ENCODE measurements at regions not wholly inside any gene's neighbourhood (a gene's known extent, or its start where the extent isn't known, plus 50 kb on each side); places are given as distances from the start of the nearest gene placed in this dataset.

DNA sequence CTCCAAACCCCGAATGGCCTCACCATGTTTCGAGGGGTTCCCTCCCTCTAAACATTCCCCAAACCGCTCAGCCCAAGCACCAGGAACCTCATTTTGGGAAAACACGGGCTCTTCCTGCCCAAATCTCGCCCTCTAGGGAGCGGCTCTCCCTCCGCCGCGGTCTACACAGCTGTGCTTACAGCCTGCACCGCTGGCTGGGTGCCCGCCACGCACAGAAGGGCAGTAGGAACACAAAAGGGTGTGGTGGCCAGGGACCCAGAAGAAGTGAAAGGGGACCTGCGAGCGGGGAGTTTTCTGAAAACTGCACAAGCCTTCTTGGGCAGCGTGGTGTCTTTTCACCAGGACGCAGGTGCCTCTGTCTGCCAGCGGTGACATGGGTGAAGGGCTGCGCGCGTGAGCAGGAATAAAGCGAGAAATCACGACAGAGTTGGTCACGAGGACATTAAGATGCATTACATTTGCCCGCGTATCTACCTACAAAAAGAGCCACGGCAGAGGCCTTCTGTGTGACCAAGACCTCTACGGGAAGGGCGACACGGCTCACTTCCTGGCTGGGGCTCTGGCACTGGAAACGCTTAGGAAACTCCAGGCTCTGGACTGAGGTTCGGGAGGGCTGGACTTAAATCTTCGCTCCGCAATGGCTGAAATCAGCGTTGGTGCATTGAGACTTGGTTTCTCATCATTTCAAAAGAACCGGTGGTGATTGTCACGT is 171.7 kb downstream of the LSM5 start:
- intact Hi-C loops (cut with micrococcal nuclease), result no loop called here
- no peaks in the 10 kb centered on the region for H3K36me3 ChIP-seq (ENCODE audit: insufficient read depth, low read length)
- no peaks in the 10 kb centered on the region for H3K9me3 ChIP-seq (ENCODE audit: control insufficient read depth in 1 of 2, low read length in 2 of 2)
- H3K4me1 ChIP-seq (ENCODE audit: insufficient read depth, low read length), result no peaks in the 10 kb centered on the region
- Mint-ChIP-seq H3K27me3 (peaks cover 0 to 2% of the 10 kb centered on the region in 2 donors), H3K9me3 (peaks cover 0 to 6% (median 0%) of the 10 kb centered on the region in 8 donors), H3K4me1 (no peaks in the 10 kb centered on the region), H3K4me3 (no peak overlapping the region), H3K27ac (no peak overlapping the region), H3K36me3 (no peaks in the 10 kb centered on the region)
- H3K27ac ChIP-seq (ENCODE audit: low read depth, low read length), result no peak overlapping the region
- ChIA-PET POLR2A (ENCODE audit: partially characterized antibody) (no interaction called here), CTCF (ENCODE audit: partially characterized antibody) (no interaction called here)
- H3K4me3 ChIP-seq (ENCODE audit: low read length in 2 of 2), result no peak overlapping the region
- DNase-seq, result no peak
- H3K27me3 ChIP-seq (ENCODE audit: insufficient read depth, low read length), result no peaks in the 10 kb centered on the region

DNA sequence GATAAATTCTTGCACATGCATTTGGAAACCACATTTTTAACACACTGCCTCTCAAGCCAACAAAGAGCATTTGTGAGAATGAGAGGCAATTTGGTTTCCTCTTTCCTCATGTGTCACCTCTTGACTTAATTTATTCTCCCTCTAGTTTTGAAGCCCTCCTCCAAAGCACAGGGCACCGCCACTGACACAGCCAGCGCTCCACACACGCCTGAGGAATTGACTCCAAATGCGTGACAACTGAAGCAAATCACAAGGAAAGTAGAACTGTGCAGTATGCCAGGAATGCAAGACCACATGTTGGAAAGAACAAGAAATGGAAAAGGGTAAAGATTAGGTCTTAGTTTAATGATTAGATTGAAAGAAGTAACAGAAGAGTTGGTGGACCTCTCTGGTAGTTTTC is 173.3 kb downstream of the LSM5 start:
- peaks cover 0 to 2% of the 10 kb centered on the region in 2 donors for H3K27me3 Mint-ChIP-seq
- no peak overlapping the region for H3K27ac Mint-ChIP-seq
- H3K4me1 Mint-ChIP-seq, result no peaks in the 10 kb centered on the region
- no peak for DNase-seq
- H3K36me3 ChIP-seq (ENCODE audit: insufficient read depth, low read length), result no peaks in the 10 kb centered on the region
- H3K4me3 Mint-ChIP-seq, result no peak overlapping the region
- CTCF ChIA-PET (ENCODE audit: partially characterized antibody), result no interaction called here
- no peaks in the 10 kb centered on the region for H3K9me3 ChIP-seq (ENCODE audit: control insufficient read depth in 1 of 2, low read length in 2 of 2)
- H3K27ac ChIP-seq (ENCODE audit: low read depth, low read length), result no peak overlapping the region
- no peaks in the 10 kb centered on the region for H3K36me3 Mint-ChIP-seq
- intact Hi-C loops (cut with micrococcal nuclease), result no loop called here
- H3K9me3 Mint-ChIP-seq, result peaks cover 0 to 11% (median 0%) of the 10 kb centered on the region in 8 donors
- no peaks in the 10 kb centered on the region for H3K27me3 ChIP-seq (ENCODE audit: insufficient read depth, low read length)
- no peak overlapping the region for H3K4me3 ChIP-seq (ENCODE audit: low read length in 2 of 2)
- POLR2A ChIA-PET (ENCODE audit: partially characterized antibody), result no interaction called here
- H3K4me1 ChIP-seq (ENCODE audit: insufficient read depth, low read length), result no peaks in the 10 kb centered on the region

DNA sequence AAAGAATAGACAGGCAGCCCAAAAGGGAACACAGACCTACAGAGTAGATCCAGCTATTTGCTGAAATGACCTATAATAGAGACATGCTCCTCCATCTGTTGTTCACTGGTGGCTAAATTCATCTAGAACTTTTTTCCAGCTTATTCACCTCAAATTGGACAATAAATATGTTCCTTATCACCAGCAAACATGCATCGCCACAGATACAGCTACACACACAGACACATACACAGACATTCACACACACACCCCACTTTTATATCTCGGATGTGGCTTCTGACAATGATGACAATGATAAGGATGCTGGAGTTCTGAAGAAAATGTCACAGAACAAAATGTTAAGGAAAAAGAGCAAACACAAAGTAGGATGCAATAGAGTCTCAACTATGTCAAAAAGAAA is 175.4 kb downstream of the LSM5 start:
- H3K27me3 Mint-ChIP-seq, result peaks cover 0 to 2% of the 10 kb centered on the region in 2 donors
- Histone ChIP-seq H3K4me3 (ENCODE audit: low read length in 2 of 2) (no peak overlapping the region), H3K9me3 (ENCODE audit: control insufficient read depth in 1 of 2, low read length in 2 of 2) (no peaks in the 10 kb centered on the region), H3K27ac (ENCODE audit: low read depth, low read length) (no peak overlapping the region), H3K36me3 (ENCODE audit: insufficient read depth, low read length) (no peaks in the 10 kb centered on the region), H3K4me1 (ENCODE audit: insufficient read depth, low read length) (no peaks in the 10 kb centered on the region), H3K27me3 (ENCODE audit: insufficient read depth, low read length) (no peaks in the 10 kb centered on the region)
- intact Hi-C loops (cut with micrococcal nuclease), result no loop called here
- POLR2A ChIA-PET (ENCODE audit: partially characterized antibody), result no interaction called here
- H3K9me3 Mint-ChIP-seq, result peaks cover 0 to 12% (median 0%) of the 10 kb centered on the region in 8 donors
- no peaks in the 10 kb centered on the region for H3K36me3 Mint-ChIP-seq
- no peaks in the 10 kb centered on the region for H3K4me1 Mint-ChIP-seq
- no peak overlapping the region for H3K27ac Mint-ChIP-seq
- CTCF ChIA-PET (ENCODE audit: partially characterized antibody), result no interaction called here
- DNase-seq, result no peak
- H3K4me3 Mint-ChIP-seq, result no peak overlapping the region

DNA sequence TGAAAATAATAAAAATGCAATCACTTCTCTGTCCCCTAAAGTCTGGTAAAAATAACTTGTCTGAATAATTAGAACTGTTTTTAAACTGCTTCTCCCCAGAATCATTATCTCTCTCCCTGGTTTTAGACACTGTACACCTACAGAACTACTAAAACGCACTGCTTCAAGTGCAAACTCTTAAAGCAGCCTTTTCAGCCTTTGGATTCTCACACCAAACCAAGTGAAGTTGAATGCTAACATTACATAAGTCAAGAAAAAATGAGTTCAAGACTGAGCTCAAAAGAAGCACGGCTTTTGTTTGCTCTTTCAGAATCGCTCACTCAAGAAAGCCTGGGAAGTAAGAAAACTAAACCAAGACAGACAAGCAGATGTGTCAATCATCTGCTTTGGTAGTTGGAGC is 188.8 kb downstream of the LSM5 start:
- peaks cover 21 to 28% of the 10 kb centered on the region in 2 donors for H3K27me3 Mint-ChIP-seq
- H3K4me3 Mint-ChIP-seq, result no peak overlapping the region
- peaks cover 0 to 3% of the 10 kb centered on the region in 2 donors for H3K36me3 Mint-ChIP-seq

DNA sequence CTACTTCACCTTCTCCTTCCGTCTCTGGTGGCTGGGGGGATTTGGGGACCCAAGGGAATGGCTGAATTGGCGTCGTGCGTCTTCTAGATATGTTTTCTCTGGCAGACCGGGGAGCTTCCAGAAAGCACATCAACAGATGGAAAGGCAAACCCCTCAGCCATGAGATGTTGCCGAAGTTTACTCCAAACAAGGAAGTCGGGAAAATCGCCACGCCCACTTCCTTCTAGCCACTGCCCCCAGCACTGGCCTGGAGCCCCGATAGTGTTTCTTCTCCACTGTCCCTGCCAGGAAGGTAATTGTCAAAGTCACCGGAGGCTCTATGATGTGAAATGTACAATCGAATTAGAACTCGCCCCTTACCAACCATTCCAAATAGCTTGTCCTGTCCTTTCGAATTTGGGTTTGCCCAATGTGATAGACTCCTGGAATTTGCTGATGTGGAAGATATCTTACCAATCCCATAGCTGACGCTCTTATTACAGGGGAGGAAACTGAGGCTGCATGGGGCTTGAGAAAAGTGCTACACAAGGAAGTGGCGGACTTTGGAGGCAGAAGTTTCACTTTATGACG is 191.0 kb downstream of the LSM5 start:
- no peak for DNase-seq
- Mint-ChIP-seq H3K27ac (no peak overlapping the region), H3K9me3 (peaks cover 0 to 13% (median under 1%) of the 10 kb centered on the region in 8 donors), H3K27me3 (peaks cover 22 to 28% of the 10 kb centered on the region in 2 donors), H3K36me3 (peaks cover 0 to 3% of the 10 kb centered on the region in 2 donors), H3K4me1 (peaks cover 4 to 12% (median 4%) of the 10 kb centered on the region in 4 donors), H3K4me3 (peak overlapping the region in 2 of 8 donors; percentile 71 to 74)
- Histone ChIP-seq H3K36me3 (ENCODE audit: insufficient read depth, low read length) (no peaks in the 10 kb centered on the region), H3K27ac (ENCODE audit: low read depth, low read length) (no peak overlapping the region), H3K4me3 (ENCODE audit: low read length in 2 of 2) (no peak overlapping the region), H3K9me3 (ENCODE audit: control insufficient read depth in 1 of 2, low read length in 2 of 2) (no peaks in the 10 kb centered on the region), H3K4me1 (ENCODE audit: insufficient read depth, low read length) (no peaks in the 10 kb centered on the region), H3K27me3 (ENCODE audit: insufficient read depth, low read length) (peaks cover 11% of the 10 kb centered on the region)
- CTCF ChIA-PET (ENCODE audit: partially characterized antibody), result no interaction called here
- POLR2A ChIA-PET (ENCODE audit: partially characterized antibody), result no interaction called here
- intact Hi-C loops (cut with micrococcal nuclease), result no loop called here

More for the DNA sequence above, 188.8 kb downstream of the LSM5 start:
- ChIA-PET POLR2A (ENCODE audit: partially characterized antibody) (no interaction called here), CTCF (ENCODE audit: partially characterized antibody) (no interaction called here)
- no peak overlapping the region for H3K27ac ChIP-seq (ENCODE audit: low read depth, low read length)
- peaks cover 0 to 13% (median 3%) of the 10 kb centered on the region in 8 donors for H3K9me3 Mint-ChIP-seq
- no peaks in the 10 kb centered on the region for H3K9me3 ChIP-seq (ENCODE audit: control insufficient read depth in 1 of 2, low read length in 2 of 2)
- no peaks in the 10 kb centered on the region for H3K4me1 ChIP-seq (ENCODE audit: insufficient read depth, low read length)
- H3K27me3 ChIP-seq (ENCODE audit: insufficient read depth, low read length), result peaks cover 11% of the 10 kb centered on the region
- H3K36me3 ChIP-seq (ENCODE audit: insufficient read depth, low read length), result no peaks in the 10 kb centered on the region
- intact Hi-C loops (cut with micrococcal nuclease), result no loop called here
- no peak for DNase-seq
- H3K4me3 ChIP-seq (ENCODE audit: low read length in 2 of 2), result no peak overlapping the region
- H3K4me1 Mint-ChIP-seq, result peaks cover 4 to 12% (median 4%) of the 10 kb centered on the region in 4 donors
- no peak overlapping the region for H3K27ac Mint-ChIP-seq

DNA sequence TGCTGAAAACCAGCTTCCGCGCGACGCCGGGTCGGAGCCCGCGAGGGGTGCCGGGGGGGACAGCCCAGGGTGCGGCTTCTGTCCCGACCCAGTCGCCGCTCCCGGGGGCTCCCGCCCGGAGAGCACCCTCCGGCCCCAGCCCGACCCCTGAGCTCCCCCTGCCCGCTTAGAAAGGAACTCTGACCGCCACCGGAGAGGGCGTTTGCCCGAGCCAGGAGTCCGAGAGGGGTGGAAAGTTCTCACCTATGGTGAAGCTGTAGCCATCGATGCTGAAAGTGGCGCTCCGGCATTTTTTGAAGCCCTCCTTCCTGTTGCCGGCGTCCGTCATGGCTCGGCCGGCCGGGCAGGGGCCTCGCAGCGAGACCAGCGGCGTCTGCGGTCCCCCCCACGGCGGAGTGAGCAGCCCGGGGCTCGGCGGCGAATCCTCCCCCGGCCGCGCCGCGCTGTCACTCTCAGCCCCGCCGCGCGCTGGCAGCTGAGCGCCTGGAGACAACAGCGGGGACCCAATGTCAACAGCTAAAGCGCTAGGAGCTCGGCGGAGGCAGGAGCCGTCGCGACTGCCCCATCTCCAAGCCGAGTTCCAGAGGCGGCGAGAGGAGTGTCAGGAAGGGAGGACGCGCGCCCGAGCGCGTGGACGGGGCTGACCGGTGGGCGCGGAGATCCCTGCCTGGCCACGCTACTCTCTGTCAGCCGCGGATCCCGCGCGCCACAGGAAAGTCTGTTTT is 191.6 kb downstream of the LSM5 start:
- POLR2A ChIA-PET (ENCODE audit: partially characterized antibody), result no interaction called here
- Mint-ChIP-seq H3K4me3 (peak overlapping the region in 2 of 8 donors; percentile 71 to 74), H3K9me3 (peaks cover 0 to 13% (median under 1%) of the 10 kb centered on the region in 8 donors), H3K27ac (no peak overlapping the region), H3K4me1 (peaks cover 4 to 12% (median 4%) of the 10 kb centered on the region in 4 donors), H3K36me3 (peaks cover 0 to 3% of the 10 kb centered on the region in 2 donors), H3K27me3 (peaks cover 22 to 28% of the 10 kb centered on the region in 2 donors)
- Histone ChIP-seq H3K4me1 (ENCODE audit: insufficient read depth, low read length) (no peaks in the 10 kb centered on the region), H3K9me3 (ENCODE audit: control insufficient read depth in 1 of 2, low read length in 2 of 2) (no peaks in the 10 kb centered on the region), H3K27me3 (ENCODE audit: insufficient read depth, low read length) (peaks cover 11% of the 10 kb centered on the region), H3K27ac (ENCODE audit: low read depth, low read length) (no peak overlapping the region), H3K36me3 (ENCODE audit: insufficient read depth, low read length) (no peaks in the 10 kb centered on the region), H3K4me3 (ENCODE audit: low read length in 2 of 2) (no peak overlapping the region)
- intact Hi-C loops (cut with micrococcal nuclease), result no loop called here
- CTCF ChIA-PET (ENCODE audit: partially characterized antibody), result no interaction called here
- no peak for DNase-seq

DNA sequence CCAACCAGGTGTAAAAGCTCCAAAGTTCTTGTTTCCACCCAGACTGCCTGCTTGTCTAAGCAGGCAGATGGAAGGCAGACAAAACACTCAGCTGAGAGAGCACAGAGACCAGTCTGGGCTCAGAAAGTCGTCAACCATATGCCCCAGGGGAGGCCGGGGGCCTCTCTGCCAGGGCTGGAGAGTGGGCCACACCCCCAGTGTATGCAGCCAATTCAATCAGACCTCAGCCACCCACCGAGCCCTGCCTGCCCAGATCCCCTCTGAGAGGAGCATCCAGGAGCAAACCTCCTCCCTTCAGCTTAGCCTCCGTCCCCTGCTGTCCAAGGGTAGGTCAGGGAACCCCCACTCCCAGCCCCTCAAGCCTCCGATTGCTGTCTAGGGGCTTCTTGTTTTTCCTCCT is 196.3 kb downstream of the LSM5 start:
- H3K36me3 ChIP-seq (ENCODE audit: insufficient read depth, low read length), result no peaks in the 10 kb centered on the region
- Mint-ChIP-seq H3K4me1 (peaks cover 0 to 5% (median 2%) of the 10 kb centered on the region in 4 donors), H3K9me3 (peaks cover 0 to 8% (median under 1%) of the 10 kb centered on the region in 8 donors), H3K27ac (peak overlapping the region in 1 of 7 donors; percentile 46), H3K36me3 (peaks cover 0 to 3% of the 10 kb centered on the region in 2 donors), H3K27me3 (peaks cover 10 to 17% of the 10 kb centered on the region in 2 donors), H3K4me3 (no peak overlapping the region)
- no peak for DNase-seq
- H3K4me3 ChIP-seq (ENCODE audit: low read length in 2 of 2), result no peak overlapping the region
- H3K9me3 ChIP-seq (ENCODE audit: control insufficient read depth in 1 of 2, low read length in 2 of 2), result no peaks in the 10 kb centered on the region
- POLR2A ChIA-PET (ENCODE audit: partially characterized antibody), result no interaction called here
- no peaks in the 10 kb centered on the region for H3K27me3 ChIP-seq (ENCODE audit: insufficient read depth, low read length)
- H3K4me1 ChIP-seq (ENCODE audit: insufficient read depth, low read length), result no peaks in the 10 kb centered on the region
- CTCF ChIA-PET (ENCODE audit: partially characterized antibody), result no interaction called here
- H3K27ac ChIP-seq (ENCODE audit: low read depth, low read length), result no peak overlapping the region
- intact Hi-C loops (cut with micrococcal nuclease), result no loop called here
